DMS 273 treated with DMSO at 0.1 percent for 48 hours (cell line): ENCODE measurements at regions not wholly inside any gene's neighbourhood (a gene's known extent, or its start where the extent isn't known, plus 50 kb on each side); places are given as distances from the start of the nearest gene placed in this dataset.
"Not testable (repeated sequence)": the region's sequence is repeated elsewhere in the genome, so short reads cannot be mapped to it uniquely, and the experiment has no call there.

Experiments used
- DNase-seq: peaks from one replicate; lab custom pipeline; 2025; lab: John Stamatoyannopoulos, UW

DNA sequence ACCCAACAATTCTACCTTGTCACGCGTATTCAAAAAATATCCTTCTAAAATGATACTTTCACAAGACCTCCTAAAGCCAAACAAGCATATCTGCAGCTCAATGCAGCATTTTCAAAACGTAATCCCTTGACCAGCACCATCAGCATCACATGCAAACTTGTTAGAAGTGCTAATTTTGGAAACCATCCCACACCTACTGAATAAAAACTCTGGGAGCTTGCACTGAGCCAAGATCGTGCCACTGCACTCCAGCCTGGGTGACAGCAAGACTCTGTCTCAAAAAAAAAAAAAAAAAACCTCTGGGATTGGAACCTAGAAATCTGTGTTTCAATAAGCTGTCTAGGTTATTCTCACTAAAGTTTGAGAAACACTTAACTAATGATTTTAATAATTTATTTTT lies 223.3 kb upstream of the CCDC54 start:
- no peak for DNase-seq

DNA sequence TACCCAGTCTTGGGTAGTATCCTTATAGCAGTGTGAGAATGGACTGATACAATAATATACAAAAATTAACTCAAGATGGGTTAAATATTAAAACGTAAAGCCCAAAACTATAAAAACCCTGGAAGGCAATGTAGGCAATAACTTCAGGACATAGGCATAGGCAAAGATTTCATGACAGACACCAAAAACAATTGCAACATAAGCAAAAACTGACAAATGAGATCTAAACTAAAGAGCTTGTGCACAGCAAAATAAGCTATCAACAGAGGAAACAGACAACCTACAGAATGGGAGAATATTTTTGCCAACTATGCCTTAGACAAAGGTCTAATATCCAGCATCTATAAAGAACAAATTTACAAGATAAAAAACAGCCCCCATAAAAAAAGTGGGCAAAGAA lies 204.8 kb upstream of the CCDC54 start:
- DNase-seq, result no peak

DNA sequence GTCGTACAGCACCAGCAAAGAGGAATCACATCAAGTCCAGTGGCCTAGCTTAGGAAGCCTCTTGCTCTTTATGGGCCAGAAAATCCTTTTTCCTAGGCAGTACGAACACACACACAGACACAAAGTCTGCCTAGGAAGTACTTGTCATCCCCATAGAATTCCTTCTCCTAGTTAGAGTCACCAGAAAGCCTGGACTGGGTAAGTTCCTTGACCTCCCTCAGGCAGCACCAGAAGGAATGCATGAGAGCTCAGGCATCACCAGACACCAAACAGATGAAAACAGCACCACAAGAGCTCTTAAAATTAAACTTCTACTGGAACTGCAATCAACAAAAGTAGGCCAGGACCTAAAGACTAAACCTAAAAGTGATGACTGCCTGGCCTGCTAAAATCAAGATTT lies 192.9 kb upstream of the CCDC54 start:
- DNase-seq, result no peak

DNA sequence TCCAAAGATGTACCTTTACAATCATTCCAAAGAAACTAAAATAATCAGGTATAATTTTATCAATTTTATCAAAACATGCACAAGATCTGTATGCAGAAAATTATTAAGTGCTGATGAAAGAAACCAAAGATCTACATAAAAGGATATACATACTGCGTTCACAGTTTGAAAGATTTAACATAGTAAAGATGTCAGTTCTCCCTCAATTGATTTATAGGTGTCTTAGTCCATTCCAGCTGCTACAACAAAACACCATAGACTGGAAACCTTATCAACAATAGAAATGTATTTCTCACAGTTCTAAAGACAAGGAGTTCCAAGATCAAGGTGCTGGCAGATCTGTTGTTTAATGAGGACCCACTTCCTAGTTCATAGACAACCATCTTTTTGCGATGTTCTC lies 189.0 kb upstream of the CCDC54 start:
- DNase-seq, result no peak

DNA sequence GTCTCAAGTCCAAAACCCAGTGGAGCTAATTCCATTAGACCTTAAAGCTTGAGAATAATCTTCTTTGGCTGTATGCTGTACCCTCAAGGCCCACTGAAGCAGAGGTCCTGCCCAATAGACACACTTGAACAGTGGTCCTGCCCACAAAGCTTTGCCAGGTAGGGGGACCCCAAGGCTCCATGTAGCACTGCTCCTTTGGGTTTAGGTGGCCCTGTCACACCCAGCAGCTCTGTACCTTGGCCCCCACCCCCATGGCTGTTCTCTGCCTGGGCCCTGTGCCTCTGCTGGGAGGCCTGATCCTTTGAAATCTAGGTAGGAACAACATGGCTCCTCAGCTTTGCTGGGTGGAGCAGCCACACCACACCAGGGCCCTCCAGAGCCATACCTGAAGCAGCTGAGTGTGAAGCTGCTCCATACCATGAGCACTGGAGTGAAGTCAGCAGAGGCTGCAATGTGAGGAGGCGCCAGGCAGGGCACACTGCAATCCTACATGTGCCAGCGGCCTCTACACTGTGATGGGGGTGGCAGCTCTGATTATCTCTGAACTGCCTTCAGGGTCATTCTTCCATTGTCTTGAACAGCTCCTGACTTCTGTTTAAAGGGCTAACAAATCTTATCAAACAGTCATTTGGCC lies 188.0 kb upstream of the CCDC54 start:
- DNase-seq, result no peak

DNA sequence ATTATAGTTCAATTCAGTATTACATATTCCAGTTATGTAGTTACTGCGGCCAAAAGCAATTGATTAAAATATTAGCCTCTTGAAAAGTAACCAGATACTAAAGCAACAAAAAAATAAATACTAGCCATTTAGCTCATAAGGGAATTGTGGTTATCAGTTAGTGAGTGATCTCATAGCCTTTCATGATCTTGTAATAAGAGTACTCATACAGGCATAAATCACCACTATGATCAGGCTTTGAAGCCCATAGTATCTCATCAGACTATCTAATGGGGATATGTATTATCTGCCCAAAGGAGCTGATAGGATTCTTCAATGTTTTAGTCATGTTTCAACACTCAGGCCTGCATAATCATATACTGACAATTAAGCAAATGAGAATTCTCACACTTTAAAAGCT lies 184.1 kb upstream of the CCDC54 start:
- no peak for DNase-seq

DNA sequence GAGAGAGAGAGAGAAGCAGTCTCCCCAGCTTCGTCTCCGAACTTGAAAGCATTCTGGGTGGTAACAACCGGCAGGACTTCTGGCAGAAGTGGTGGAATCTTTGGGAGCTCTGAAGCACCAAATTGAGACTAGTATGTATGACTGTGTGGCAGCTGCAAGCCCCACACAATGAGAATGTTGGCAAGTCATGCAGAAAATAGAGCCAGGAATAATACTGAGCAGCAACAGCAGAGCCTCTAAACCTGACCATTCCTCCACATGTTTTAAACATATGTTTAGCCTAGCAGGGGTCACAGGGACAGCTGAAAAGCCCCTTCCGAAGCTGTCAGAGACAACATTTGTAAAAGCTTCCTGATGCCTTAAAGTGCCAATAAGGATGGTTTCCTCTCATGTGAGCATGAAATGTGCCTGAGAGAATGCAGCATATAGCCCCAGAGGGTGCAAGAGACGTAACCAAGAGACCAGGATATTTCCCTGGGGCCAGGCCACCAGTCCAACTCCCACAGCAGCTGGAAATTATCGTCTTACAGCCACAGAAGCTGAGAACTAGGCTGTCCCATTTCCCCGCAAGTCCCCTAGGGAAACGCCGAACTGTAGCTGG lies 178.6 kb upstream of the CCDC54 start:
- no peak for DNase-seq

DNA sequence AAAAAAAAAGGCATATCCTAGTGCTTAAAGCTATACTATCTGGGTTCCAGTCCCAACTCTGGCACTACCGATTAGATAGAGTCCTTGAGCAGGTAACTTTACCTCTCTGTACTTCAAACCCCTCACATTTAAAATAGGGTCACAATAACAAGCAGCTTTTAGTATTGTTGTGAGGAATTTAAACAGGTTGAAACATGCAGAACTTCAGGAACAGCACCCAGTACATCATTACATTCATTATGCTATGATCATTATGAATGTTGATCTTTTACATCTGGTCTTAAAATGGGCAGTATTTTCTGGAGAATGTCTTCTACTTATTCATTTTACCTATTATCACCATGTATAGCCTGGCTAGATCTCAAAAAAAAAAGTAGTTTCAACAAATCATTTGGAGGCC lies 176.1 kb upstream of the CCDC54 start:
- no peak for DNase-seq

DNA sequence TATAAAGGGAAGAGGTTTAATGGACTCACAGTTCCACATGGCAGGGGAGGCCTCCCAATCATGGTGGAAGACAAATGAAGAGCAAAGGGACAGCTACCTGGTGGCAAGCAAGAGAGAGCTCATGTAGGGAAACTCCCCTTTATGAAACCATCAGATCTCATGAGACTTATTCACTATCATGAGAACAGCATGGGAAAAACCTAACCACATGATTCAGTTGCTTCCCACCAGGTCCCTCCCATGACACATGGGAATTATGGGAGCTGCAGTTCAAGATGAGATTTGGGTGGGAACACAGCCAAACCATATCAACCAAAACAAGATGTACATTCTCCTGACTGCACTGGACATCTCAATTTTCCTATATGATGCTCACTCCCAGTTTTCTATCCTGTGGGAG lies 174.4 kb upstream of the CCDC54 start:
- DNase-seq, result not testable (repeated sequence)

DNA sequence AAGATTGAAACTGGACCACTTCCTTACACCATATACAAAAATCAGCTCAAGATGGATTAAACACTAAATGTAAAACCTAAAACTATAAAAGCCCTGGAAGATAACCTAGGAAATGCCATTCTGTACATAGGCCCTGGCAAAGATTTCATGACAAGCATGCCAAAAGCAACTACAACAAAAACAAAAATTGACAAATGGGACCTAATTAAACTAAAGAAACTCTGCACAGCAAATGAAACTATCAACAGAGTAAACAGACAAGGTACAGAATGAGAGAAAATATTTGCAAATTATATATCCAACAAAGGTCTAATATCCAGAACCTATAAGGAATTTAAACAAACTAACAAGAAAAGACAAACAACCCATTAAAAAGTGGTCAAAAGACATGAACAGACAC lies 173.1 kb upstream of the CCDC54 start:
- no peak for DNase-seq

DNA sequence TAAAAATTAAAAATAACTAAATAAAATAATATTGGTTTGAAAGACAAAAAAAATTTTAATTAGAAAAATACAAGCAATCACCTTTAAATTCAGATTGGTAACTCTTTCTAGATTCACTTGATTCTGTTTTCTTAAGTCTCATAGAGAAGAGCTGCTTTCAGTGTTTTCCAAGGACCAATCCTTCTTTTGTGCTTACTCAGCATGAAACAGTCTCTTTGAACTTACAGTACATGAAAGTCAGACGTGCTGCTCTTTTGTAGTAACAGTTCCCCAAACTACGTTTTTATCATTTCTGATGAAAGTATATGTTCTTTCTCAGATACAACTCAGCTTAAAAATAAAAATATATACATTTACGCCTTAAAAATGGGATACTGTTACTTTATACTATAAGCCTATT lies 171.9 kb upstream of the CCDC54 start:
- no peak for DNase-seq

DNA sequence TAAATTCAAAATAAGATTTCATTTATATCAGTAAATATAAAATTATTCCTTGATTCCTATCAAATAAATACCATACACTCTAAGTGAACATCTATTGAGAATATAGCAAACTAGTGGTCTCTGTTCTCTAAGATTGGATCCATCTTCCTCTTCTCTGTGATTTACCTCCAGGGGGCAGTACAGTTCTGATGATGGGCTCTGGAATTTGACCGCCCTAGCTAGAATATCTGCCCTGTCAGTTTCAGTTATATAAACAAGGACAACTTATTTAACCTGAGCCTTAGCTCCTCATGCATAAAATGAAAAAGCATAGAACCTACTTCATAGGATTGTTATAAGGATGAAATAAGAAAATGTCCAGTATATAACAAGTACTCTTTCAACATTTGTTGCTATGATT lies 171.1 kb upstream of the CCDC54 start:
- peak; percentile 28 for DNase-seq

DNA sequence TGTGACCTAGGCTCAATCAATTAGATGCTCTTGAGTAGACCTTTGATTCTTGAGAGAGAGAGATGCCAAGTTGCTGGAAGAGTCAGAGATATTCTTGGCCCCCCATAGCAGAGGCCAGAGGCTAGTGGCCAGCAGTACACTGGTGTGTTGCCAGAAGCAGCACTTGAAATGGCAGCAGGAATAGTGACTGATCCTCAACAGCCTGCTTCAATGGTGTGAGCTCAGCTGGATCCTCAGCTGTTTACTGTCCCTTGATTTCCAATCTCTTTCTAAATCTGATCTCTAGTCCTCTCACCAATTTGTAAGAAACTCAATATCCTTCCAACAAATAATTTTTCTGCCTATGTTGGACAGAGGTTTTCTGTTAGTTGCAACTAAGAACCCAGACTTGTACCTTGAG lies 170.3 kb upstream of the CCDC54 start:
- no peak for DNase-seq

DNA sequence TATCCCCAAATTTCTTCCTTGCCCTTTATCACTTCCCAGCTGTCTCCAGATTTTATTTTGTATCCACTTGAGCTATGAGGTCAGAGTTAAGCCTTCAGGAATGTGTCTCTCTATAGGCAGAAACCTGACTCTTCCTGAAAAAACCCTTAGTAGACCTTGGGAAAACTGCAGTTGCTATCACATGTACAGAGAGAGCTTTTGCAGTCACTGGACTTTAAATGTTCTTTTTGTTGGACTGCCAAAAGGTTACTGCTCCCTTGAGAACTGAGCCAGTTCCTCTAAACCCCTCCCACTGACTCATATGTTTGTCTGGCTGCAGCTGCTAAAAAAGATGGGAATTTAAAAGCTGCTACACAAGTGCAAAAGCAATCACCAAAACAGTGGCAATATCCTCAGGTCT lies 169.1 kb upstream of the CCDC54 start:
- DNase-seq, result peak; percentile 90

DNA sequence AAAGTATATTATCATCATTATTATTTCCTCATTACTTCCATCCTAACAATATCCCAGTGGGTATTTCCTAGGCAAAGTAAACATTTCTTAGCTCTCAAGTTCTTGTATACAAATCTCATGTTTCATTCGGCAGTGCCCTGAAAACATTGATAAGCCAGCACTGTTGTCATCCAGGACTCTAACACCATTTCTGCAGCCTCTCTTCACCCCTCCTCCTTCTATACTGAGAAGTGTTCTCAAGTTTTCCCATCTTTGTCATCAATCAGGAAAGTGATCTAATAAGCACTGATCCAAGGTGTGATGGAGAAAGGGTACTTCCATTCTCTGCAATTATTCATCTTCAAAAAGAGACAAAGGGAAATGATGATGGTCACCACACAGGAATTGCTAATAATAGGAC lies 168.4 kb upstream of the CCDC54 start:
- DNase-seq, result no peak

DNA sequence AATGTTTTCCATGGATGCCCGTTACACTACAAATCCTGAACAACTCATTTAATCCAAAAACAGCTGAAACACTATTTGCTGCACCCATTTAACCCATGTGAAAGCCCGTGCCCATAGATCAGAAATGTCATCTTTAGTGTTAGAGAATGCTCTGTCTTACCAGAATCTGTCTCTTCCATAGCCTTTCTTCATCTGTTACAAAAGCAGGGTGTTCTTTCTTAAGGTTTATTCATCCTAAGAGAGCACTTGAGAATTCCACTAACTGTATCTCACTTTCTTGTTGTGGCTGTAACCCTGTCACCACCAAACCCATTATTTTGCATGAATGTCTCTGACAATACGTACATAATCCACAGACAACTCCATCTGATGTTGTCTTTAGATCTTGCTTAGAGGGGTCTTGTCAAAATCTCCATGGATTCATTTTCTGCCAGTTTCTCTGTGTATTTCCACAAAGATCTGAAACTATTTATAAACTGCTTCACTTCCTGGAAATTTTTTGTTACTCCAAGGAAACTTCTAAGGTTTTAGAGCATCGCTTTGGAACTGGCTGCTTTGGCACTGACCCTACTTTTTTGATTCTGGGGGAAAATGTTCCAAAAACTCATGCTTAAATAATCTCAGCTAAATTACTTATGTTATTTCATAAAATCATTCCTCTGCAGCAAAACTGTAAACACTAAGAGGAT lies 167.8 kb upstream of the CCDC54 start:
- no peak for DNase-seq

DNA sequence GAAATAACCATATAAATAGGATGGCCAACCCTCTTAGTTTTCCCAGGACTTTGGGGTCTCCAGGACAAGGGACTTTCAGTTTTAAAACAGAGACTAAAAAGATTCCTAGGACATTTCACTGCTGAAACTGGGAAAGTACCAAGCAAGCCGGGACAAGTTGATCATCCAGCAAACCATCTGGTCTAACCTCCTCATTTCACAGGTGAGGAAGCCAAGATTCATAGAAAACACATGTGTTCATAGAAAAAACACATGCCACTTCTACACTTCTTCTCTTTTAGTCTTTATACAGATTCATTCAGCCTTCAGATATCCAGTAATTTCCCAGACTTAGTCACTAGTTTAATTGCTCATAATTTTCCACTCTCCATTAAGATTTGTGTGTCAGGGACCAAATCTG lies 165.6 kb upstream of the CCDC54 start:
- peak; percentile 52 for DNase-seq

DNA sequence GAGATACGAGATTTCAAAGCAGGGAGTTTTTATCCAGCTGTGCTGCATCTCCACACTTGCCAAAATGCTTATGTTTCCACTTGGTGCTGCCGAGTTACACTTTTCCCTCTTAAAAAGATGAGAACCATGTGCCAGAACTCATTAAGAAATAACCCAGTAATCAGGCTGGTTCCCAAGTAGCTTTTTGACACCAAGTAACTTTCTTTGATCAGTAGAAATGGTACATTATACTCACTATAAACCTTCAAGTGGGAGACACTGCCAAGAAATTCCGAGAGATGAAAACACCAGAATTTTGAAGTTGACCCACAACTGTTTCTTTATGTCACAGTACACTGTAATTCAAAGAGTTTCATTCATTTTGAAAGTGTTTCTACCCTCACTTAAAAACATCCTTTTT lies 164.6 kb upstream of the CCDC54 start:
- DNase-seq, result no peak

DNA sequence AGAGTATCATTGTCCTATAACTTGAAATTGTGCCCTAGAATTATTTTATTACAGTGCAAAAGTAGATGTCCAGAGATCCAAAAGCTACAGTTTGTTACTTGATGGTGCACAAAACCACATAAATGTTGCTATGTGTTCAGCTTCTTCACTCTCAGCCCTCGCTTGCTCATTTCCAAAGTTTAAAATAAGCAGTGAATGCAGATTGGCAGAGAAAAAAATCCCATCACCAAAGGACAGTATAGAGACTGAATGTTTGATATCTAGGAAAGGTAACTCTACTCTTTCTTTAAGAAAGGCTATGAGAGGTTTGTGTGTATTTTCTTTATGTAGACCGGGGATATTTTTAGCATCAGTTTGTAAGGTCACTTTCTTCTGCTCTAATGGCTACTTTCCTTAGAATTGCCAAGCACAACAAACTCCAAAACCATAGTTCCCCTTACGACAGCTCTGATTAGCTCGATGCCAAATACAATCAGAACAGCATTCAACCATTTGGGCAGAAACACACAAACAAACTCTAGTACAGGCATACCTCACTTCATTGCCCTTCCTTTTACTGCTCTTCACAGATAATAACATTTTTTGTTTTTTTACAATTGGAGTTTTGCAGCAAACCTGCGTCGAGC lies 164.1 kb upstream of the CCDC54 start:
- DNase-seq, result no peak

DNA sequence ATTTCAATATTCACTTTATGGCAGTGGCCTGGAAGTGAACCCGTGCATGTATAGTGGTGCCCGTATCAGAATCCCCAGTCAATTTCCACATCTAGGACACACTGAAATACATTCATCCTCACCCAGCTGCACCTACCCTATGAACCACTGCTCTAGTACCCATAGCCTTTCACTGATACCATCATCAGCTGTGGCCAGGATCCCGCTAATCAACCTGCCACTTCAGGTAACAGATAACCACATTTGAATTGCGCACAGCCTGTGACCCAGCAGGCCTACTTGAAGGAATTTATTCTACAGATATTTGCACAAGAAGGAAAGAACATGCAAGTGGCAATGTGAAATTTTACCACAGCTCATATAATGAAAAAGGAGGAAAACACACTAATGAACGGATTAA lies 161.0 kb upstream of the CCDC54 start:
- no peak for DNase-seq

DNA sequence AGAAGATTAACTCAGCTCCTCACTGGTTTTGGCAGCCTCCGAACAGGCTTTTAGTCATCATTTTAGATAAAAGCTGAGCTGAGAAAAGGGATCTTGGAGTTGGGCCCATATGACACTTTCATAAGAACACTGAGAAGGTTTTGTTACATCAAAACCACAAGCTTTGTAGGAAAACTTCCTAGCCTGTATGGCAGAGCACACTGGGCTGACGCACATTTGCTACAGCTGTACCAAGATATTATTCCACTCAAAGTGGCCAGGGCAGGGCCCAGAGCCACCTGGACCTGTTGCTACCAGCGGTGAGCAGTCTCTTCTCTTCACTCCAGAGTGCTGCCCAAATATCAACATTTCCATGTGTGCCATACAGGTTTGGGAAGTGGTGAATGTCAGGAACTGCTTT lies 160.5 kb upstream of the CCDC54 start:
- DNase-seq, result no peak

DNA sequence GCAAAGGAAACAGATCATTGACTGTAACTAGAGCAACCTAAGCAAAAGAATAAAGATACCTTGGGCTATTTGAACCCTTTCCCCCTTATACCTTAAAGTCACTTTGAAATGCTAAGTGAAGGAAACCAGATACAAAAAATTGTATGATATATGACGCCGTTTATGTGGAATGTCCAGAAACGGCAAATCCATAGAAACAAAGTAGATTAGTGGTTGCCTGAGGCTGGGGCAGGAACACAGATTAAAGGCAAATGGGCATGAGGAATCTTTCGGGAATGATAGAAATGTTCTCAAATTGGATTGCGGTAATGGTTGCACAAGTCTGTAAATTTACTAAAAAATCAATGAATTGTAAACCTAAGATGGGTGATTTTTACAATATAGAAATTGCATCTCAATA lies 160.1 kb upstream of the CCDC54 start:
- DNase-seq, result no peak

DNA sequence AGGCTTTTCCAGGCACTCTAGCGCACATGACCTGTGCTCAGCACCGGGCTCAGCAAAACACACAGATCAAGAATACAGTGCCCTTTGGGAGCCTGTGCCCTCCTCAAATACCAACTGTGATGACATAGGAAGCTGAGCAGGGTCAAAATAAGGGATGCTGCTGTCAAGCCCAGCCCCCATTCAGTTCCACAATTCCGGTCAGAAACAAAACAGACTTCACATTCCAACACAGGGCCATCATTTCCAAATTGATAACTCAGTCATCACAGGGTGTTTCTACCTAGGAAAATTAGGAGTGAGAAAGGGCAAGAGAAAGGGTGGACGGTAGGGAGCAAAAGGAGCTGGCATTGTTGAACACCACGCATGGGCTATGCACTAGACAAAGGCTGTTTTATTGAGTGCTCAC lies 158.4 kb upstream of the CCDC54 start:
- no peak for DNase-seq
